ENCODE measurements at regions not wholly inside any gene's neighbourhood (a gene's known extent, or its start where the extent isn't known, plus 50 kb on each side); places are given as distances from the start of the nearest gene placed in this dataset.

GRCh38 chr13:70817576-70817975 is 709.3 kb upstream of the KLHL1 start:
- no peak overlapping the region for H3K9ac ChIP-seq (ENCODE audit: insufficient read length)
- no peak overlapping the region for H3K27ac ChIP-seq
- no peak overlapping the region for H3K4me3 ChIP-seq
- H3K36me3 ChIP-seq (ENCODE audit: insufficient read depth, low read length): no peaks in the 10 kb centered on the region
- no peaks in the 10 kb centered on the region for H3K9me3 ChIP-seq (ENCODE audit: low read depth, low read length)
- TF ChIP-seq FOXP2 (optimal IDR thresholded peaks at IDR 0.05; ENCODE audit: control extremely low read depth, extremely low read length, insufficient read depth) (no peak), EZH2 (IDR thresholded peaks at IDR 0.05) (no peak), POLR2AphosphoS5 (IDR thresholded peaks at IDR 0.05; ENCODE audit: borderline replicate concordance, low read depth, low read length) (no peak)
- DNase-seq (ENCODE audit: low read depth, low spot score): no peak

- Histone ChIP-seq H3K36me3 (ENCODE audit: insufficient read depth, low read length) (no peaks in the 10 kb centered on the region), H3K9me3 (ENCODE audit: low read depth, low read length) (no peaks in the 10 kb centered on the region), H3K9ac (ENCODE audit: insufficient read length) (no peak overlapping the region), H3K4me3 (no peak overlapping the region), H3K27ac (no peak overlapping the region)
- no peak for TF ChIP-seq POLR2AphosphoS5 (IDR thresholded peaks at IDR 0.05; ENCODE audit: borderline replicate concordance, low read depth, low read length)
- no peak for TF ChIP-seq FOXP2 (optimal IDR thresholded peaks at IDR 0.05; ENCODE audit: control extremely low read depth, extremely low read length, insufficient read depth)
- no peak for TF ChIP-seq EZH2 (IDR thresholded peaks at IDR 0.05)
- DNase-seq (ENCODE audit: low read depth, low spot score): no peak
These were observed 708.6 kb upstream of the KLHL1 start for GRCh38 chr13:70816853-70817252.

- H3K4me3 ChIP-seq: no peak overlapping the region
- TF ChIP-seq FOXP2 (optimal IDR thresholded peaks at IDR 0.05; ENCODE audit: control extremely low read depth, extremely low read length, insufficient read depth): no peak
- TF ChIP-seq EZH2 (IDR thresholded peaks at IDR 0.05): no peak
- no peak for TF ChIP-seq POLR2AphosphoS5 (IDR thresholded peaks at IDR 0.05; ENCODE audit: borderline replicate concordance, low read depth, low read length)
- H3K36me3 ChIP-seq (ENCODE audit: insufficient read depth, low read length): no peaks in the 10 kb centered on the region
- DNase-seq (ENCODE audit: low read depth, low spot score): no peak
- no peak overlapping the region for H3K27ac ChIP-seq
- no peak overlapping the region for H3K9ac ChIP-seq (ENCODE audit: insufficient read length)
- no peaks in the 10 kb centered on the region for H3K9me3 ChIP-seq (ENCODE audit: low read depth, low read length)
These were observed 706.4 kb upstream of the KLHL1 start for GRCh38 chr13:70814684-70815083.

- Histone ChIP-seq H3K9ac (ENCODE audit: insufficient read length) (no peak overlapping the region), H3K9me3 (ENCODE audit: low read depth, low read length) (no peaks in the 10 kb centered on the region), H3K4me3 (no peak overlapping the region), H3K36me3 (ENCODE audit: insufficient read depth, low read length) (no peaks in the 10 kb centered on the region), H3K27ac (no peak overlapping the region)
- DNase-seq (ENCODE audit: low read depth, low spot score): no peak
- TF ChIP-seq FOXP2 (optimal IDR thresholded peaks at IDR 0.05; ENCODE audit: control extremely low read depth, extremely low read length, insufficient read depth): no peak
- TF ChIP-seq EZH2 (IDR thresholded peaks at IDR 0.05): no peak
- TF ChIP-seq POLR2AphosphoS5 (IDR thresholded peaks at IDR 0.05; ENCODE audit: borderline replicate concordance, low read depth, low read length): no peak
These were observed 704.2 kb upstream of the KLHL1 start for GRCh38 chr13:70812481-70812880.

GRCh38 chr13:70809588-70809987 is 701.3 kb upstream of the KLHL1 start:
- Histone ChIP-seq H3K9ac (ENCODE audit: insufficient read length) (no peak overlapping the region), H3K9me3 (ENCODE audit: low read depth, low read length) (no peaks in the 10 kb centered on the region), H3K36me3 (ENCODE audit: insufficient read depth, low read length) (no peaks in the 10 kb centered on the region), H3K27ac (no peak overlapping the region), H3K4me3 (no peak overlapping the region)
- no peak for TF ChIP-seq EZH2 (IDR thresholded peaks at IDR 0.05)
- TF ChIP-seq POLR2AphosphoS5 (IDR thresholded peaks at IDR 0.05; ENCODE audit: borderline replicate concordance, low read depth, low read length): no peak
- no peak for DNase-seq (ENCODE audit: low read depth, low spot score)

- Histone ChIP-seq H3K9me3 (ENCODE audit: low read depth, low read length) (no peaks in the 10 kb centered on the region), H3K9ac (ENCODE audit: insufficient read length) (no peak overlapping the region), H3K36me3 (ENCODE audit: insufficient read depth, low read length) (no peaks in the 10 kb centered on the region), H3K4me3 (no peak overlapping the region), H3K27ac (no peak overlapping the region)
- no peak for DNase-seq (ENCODE audit: low read depth, low spot score)
- TF ChIP-seq POLR2AphosphoS5 (IDR thresholded peaks at IDR 0.05; ENCODE audit: borderline replicate concordance, low read depth, low read length) (no peak), FOXP2 (optimal IDR thresholded peaks at IDR 0.05; ENCODE audit: control extremely low read depth, extremely low read length, insufficient read depth) (no peak), EZH2 (IDR thresholded peaks at IDR 0.05) (no peak)
These were observed 690.1 kb upstream of the KLHL1 start for GRCh38 chr13:70798385-70798784.

GRCh38 chr13:70795484-70795883 is 687.2 kb upstream of the KLHL1 start:
- no peaks in the 10 kb centered on the region for H3K9me3 ChIP-seq (ENCODE audit: low read depth, low read length)
- H3K4me3 ChIP-seq: no peak overlapping the region
- TF ChIP-seq FOXP2 (optimal IDR thresholded peaks at IDR 0.05; ENCODE audit: control extremely low read depth, extremely low read length, insufficient read depth): no peak
- no peak for TF ChIP-seq POLR2AphosphoS5 (IDR thresholded peaks at IDR 0.05; ENCODE audit: borderline replicate concordance, low read depth, low read length)
- TF ChIP-seq EZH2 (IDR thresholded peaks at IDR 0.05): no peak
- H3K27ac ChIP-seq: no peak overlapping the region
- H3K36me3 ChIP-seq (ENCODE audit: insufficient read depth, low read length): no peaks in the 10 kb centered on the region
- DNase-seq (ENCODE audit: low read depth, low spot score): no peak
- no peak overlapping the region for H3K9ac ChIP-seq (ENCODE audit: insufficient read length)

GRCh38 chr13:70792121-70792520 is 683.9 kb upstream of the KLHL1 start:
- no peak for DNase-seq (ENCODE audit: low read depth, low spot score)
- Histone ChIP-seq H3K4me3 (no peak overlapping the region), H3K9me3 (ENCODE audit: low read depth, low read length) (no peaks in the 10 kb centered on the region), H3K9ac (ENCODE audit: insufficient read length) (no peak overlapping the region), H3K36me3 (ENCODE audit: insufficient read depth, low read length) (no peaks in the 10 kb centered on the region), H3K27ac (no peak overlapping the region)
- TF ChIP-seq EZH2 (IDR thresholded peaks at IDR 0.05): no peak
- no peak for TF ChIP-seq POLR2AphosphoS5 (IDR thresholded peaks at IDR 0.05; ENCODE audit: borderline replicate concordance, low read depth, low read length)
- no peak for TF ChIP-seq FOXP2 (optimal IDR thresholded peaks at IDR 0.05; ENCODE audit: control extremely low read depth, extremely low read length, insufficient read depth)

- TF ChIP-seq EZH2 (IDR thresholded peaks at IDR 0.05) (no peak), FOXP2 (optimal IDR thresholded peaks at IDR 0.05; ENCODE audit: control extremely low read depth, extremely low read length, insufficient read depth) (no peak), POLR2AphosphoS5 (IDR thresholded peaks at IDR 0.05; ENCODE audit: borderline replicate concordance, low read depth, low read length) (no peak)
- no peak overlapping the region for H3K27ac ChIP-seq
- H3K36me3 ChIP-seq (ENCODE audit: insufficient read depth, low read length): no peaks in the 10 kb centered on the region
- H3K9me3 ChIP-seq (ENCODE audit: low read depth, low read length): no peaks in the 10 kb centered on the region
- DNase-seq (ENCODE audit: low read depth, low spot score): no peak
- no peak overlapping the region for H3K4me3 ChIP-seq
- no peak overlapping the region for H3K9ac ChIP-seq (ENCODE audit: insufficient read length)
These were observed 681.5 kb upstream of the KLHL1 start for GRCh38 chr13:70789751-70790150.

Data from SK-N-MC (cell line).